GM18861 (cell line): ENCODE measurements at regions not wholly inside any gene's neighbourhood (a gene's known extent, or its start where the extent isn't known, plus 50 kb on each side); places are given as distances from the start of the nearest gene placed in this dataset.
"Not testable (repeated sequence)": the region's sequence is repeated elsewhere in the genome, so short reads cannot be mapped to it uniquely, and the experiment has no call there.

Source experiments
- ATAC-seq: cut with Tn5 transposase; IDR thresholded peaks from one replicate; pipeline ENCODE4 v1.9.1; 2021; ENCODE audit not compliant: unreplicated experiment

DNA sequence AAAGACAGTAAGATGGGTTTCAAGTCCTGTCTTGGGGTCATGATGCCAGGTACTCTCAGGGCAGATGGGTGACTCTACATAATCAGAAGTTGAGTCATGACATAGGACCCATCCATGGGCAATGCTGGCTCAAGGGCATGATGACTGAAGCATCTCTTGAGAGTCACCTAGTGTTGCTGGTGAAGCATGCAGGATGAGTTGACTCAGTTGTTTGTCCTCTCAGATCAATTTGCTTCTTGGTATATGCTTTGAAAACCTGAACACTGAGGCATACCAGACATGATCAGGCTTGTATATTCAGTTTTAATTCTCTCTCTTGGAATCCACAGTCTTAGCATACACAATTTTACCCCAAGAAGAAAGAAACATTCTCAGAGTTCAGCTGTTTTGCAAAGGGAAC, 658.9 kb upstream of the NXPH2 start:
- no peak for ATAC-seq

DNA sequence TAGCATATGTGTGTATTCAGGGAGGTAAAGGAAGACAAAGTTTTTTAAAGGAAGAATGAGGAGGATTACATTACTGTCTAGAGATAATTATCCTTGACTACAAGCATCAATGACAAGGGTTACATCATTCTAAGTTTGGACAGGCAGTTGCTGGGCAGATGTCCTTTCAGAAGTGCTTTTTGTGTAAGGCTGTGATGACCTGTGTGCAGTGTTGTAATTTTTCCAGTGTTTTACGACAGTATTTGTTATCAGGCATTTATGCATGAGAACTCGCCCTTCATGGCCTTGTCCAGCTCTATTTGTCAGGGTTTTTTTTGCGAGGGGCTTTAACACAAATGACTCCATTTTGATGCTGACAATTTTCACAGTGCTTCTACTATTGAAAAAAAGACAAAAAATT, 658.3 kb upstream of the NXPH2 start:
- no peak for ATAC-seq

DNA sequence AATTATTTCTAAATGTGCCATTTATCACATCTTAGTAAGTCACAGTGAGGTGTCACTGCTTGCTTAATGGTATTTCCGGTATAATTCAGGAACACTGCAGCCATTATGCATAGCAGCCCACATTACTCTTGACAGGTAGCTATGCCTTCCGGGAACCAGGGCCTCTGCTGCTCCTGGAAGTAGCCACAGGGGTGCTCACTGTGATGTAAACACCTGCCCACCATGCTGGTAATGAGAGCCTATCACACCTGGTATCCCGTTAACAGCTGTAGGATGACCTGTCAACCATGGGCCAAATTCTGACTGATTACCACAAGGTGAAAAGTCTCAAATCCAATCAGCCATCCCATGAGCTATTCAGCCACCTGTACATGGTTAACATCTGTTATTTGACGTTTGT, 647.0 kb upstream of the NXPH2 start:
- ATAC-seq, result no peak

DNA sequence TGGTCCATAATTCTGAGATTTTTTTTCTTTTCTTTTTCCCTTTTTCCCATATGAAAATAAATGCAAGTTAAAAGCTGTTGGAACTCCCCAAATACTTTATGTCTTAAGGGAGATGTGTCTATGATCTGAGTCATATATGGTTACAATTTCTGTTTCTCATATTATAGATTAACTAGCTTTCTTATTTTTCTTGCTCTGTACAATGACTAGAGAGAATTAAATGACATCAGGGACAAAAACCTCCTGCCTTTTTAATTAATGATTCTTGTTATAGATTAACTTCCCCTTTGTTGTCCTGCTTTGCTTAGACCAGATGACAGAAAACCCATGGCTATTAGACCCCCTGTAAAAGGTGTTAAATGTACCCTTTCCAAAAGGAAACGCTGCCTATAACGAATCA, 643.9 kb upstream of the NXPH2 start:
- ATAC-seq, result no peak

DNA sequence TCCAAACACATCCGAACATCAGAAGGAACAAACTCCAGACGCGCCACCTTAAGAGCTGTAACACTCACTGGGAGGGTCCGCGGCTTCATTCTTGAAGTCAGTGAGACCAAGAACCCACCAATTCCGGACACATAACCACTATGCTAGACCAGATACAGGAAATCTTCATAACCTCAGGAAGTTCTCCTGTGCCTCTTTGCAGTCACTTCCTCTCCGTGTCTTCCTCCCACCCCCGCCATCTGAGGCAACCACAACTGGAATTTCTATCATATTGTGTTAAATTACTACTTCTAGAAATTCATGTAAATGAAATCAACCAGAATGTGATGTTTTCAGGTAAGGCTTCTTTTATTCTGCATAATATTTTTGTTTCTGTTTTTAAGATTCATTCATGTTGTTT, 631.0 kb upstream of the NXPH2 start:
- no peak for ATAC-seq

DNA sequence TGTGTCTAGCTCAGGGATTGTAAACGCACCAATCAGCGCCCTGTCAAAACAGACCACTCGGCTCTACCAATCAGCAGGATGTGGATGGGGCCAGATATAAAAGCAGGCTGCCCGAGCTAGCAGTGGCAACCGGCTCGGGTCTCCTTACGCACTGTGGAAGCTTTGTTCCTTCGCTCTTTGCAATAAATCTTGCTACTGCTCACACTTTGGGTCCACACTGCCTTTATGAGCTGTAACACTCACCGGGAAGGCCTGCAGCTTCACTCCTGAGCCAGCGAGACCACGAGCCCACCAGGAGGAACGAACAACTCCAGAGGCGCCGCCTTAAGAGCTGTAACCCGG, 630.6 kb upstream of the NXPH2 start:
- not testable (repeated sequence) for ATAC-seq

DNA sequence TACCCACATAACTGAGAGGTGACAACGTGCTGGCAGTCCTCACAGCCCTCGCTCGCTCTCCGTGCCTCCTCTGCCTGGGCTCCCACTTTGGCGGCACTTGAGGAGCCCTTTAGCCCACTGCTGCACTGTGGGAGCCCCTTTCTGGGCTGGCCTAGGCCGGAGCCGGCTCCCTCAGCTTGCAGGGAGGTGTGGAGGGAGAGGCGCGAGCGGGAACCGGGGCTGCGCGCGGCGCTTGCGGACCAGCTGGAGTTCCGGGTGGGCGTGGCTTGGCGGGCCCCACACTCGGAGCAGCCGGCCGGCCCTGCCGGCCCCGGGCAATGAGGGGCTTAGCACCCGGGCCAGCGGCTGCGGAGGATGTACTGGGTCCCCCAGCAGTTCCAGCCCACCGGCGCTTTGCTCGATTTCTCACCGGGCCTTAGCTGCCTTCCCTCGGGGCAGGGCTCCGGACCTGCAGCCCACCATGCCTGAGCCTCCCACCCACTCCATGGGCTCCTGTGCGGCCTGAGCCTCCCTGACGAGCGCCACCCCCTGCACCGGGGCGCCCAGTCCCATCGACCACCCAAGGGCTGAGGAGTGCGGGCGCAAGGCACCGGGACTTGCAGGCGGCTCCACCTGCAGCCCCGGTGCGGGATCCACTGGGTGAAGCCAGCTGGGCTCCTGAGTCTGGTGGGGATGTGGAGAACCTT, 630.1 kb upstream of the NXPH2 start:
- ATAC-seq, result not testable (repeated sequence)

DNA sequence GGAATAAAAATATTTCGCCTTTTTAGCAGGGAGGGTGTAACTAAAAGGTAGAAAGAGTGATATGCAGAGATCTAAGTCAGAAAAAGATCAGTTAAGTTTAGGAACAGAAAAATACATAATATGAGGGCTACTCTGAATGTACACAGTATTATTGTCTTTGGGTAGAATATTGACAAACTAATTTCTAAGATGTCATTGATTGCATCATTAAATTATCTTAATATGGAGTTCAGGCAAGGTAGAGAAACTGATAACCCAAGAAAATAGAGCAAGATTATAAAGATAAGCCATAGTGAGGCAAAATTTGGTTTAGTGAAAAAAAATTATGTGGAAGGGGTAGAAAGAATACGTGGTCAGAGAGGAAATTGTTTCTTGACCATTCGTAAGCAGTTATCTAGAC, 629.0 kb upstream of the NXPH2 start:
- ATAC-seq, result no peak

DNA sequence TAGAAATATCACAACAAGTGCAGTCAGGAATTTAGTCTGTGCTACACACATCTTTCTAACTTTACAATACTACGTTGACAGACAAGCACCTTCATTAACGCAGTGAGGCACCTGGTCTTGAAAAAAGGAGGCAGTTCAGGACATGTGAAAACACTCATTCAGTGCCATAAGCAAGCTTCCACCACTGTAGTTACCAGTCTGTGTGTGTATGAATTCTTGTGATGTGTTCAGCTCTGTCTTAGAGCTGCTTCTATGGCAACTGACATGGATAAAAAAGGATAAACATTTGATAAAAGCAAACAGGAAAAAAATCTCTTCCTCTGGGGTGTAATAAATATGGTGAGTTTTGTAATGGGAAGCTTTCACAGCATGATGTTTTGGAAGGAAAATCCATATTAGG, 623.8 kb upstream of the NXPH2 start:
- ATAC-seq, result no peak

DNA sequence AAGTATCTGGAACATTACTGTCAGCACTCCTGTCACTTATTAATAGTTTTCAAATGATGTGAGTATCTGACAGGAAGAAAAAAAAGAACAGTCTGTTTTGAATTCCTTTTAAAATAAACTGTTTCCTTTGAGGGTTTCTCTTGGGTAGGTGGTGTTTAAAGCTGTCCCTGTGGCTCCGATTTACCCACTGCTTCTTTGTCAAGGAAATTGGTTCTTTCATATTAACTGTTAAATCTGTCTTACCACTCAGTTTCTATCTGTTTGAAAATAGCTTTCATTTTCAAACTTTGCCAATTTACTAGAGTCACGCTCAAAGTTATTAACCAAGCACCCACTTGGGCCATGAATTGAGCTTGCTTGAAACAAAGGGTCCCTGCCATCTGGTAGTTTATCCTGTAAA, 614.6 kb upstream of the NXPH2 start:
- no peak for ATAC-seq

DNA sequence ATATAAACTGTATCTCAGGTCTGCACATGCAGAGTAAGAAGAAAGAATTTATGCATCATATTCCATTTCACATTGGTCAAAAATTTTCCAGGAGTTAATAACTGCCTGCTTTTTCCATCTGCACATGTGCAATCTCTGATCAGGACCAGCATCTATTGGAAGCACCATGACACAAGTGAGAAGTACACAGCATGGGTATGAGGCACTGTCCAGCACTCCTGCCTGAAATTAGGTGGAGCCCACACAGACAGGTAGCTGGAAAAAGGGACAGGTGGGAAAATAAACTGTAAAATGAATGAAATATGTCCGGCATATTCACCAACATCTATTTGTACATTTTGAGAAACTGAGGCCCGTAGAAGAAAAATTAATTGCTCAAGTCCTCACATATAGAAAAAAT, 609.2 kb upstream of the NXPH2 start:
- no peak for ATAC-seq

DNA sequence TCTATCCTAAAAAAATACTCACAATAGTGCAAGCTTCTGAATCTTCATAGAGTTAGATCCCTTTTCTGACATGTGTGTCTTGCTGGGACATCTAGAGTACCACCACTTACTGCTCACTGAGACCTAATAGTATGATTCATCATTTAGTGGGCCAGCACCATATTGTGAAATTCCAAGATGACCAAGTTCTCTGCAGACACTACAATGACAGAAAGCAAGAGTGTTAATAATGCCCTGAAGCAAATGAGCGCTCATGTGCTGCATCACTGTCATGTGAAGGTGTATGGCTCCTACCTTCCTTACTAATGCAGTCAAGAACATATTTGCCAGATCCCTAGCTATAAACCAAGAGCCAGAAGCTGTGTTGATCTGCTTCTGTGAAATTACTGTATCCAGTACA, 606.2 kb upstream of the NXPH2 start:
- ATAC-seq, result no peak

DNA sequence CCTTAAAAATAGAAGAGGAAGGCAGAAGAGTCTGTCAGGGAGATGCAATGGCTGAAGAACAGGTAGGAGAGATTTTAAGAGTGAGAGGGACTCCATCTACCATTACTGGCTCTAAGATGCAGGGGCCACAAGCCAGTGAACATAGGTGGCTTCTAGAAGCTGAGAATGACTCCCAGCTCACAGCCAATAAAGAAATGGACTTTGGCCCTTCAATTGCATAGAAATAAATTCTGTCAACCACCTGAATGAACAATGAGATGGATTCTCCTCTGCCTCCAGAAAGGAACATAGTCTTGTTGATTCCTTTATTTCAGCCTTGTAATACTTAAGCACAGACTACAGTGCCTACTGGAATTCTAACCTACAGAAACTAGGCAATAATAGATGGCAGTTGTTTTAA, 603.3 kb upstream of the NXPH2 start:
- ATAC-seq, result no peak

DNA sequence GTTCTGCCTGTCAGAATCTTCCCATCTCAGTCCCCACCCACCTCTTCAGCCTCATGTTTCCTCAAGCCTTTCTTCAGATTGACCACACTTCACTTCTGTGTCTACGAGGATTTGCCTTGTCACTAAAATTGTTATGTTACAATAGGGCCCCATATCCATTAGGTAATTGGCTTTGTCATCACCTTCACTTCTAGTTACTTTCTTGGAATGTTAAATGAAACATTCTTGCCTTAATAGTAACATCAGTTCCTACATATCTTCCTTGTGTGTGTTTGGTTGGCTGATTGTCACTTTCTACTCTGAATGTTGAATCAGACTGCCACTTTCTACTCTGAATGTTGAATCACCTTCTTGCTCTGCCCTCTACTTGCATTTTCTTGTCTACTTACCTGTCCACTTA, 599.9 kb upstream of the NXPH2 start:
- no peak for ATAC-seq

DNA sequence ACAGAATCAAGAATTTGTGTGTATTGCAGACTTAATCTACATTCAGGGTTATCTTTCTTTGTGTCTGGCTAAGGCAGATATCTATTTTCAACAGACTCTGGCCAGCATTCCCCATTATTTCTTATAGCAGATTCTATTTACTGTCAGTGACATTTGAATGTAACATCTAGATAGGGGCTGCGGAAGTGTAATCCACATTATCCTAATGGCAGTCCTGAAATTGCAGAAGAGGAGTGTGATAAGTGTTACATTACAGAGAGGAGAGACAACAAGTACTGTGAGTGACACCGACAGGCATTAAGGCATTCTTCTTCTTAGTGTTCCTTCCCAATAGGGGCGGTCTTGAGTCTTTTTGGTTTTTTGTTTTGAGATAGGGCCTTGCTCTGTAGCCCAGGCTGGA, 598.2 kb upstream of the NXPH2 start:
- ATAC-seq, result no peak

DNA sequence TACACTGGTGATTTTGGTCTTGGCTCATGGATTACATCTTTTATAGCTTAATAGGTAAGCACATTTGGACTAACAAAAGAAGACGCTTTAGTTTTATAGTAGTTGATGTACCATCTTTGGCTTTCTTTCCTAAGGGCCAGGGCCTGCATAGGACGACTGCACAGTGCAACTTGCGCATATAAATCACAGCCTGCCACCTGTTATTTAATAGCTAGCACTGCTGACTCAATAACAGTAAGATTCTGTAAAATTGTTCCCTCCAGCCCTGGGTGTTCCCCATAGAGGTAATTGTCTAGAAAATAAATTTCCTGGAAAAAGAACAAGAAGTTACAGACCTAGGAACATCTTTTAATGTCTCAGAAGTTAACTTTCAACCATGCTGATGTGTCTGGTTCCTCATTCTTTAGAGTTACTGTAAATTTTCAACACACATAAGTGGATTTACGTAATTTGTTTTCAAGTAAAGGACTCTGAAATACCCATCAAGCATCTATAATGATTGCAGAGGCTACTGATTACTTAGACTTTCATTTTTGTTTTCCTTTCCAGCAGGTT, 594.2 kb upstream of the NXPH2 start:
- ATAC-seq, result no peak

DNA sequence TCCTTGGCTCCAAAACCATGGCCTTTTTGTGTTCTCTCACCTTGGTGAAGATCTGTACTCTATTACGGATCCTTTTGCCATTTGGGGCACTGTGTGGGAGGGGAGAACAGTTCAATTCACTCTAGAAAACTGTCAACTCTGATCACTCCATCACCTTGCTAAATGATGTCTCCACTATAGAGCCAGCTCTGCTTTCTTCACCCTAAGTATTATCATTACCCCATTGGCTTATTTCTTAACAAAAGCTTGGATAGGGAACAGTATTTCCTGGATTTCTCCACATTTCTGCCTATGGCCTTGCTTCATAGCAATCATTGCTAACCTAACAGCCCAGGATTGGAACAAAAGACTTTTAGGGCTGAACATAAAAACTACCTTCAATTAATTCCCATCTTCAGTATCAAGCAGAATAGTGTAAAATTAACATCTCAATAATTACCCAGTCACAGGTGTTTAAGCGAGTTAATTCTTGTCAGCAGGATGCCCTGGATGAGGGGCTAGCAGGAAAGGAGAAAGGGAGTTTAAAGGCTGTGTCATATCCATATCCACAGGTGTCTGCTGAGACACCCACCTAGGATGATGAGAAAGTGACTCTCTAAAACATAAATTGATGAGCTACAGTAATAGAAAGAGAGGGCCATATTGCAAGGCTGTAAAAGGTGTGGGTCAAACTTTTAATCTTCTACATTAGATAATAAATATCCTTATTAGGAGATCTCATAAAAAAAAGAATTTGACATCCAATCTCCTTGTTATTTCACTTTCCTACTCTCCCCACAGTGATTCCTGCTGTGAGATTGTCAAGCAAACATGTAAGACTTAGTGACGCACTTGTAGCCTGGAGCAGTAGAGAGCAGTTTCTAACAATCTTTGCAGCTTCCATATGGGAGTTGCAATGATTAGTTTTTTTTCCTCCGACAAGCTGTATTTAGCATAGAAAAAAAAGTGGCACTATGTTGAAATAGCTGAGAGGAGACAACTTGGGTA, 589.5 kb upstream of the NXPH2 start:
- no peak for ATAC-seq

DNA sequence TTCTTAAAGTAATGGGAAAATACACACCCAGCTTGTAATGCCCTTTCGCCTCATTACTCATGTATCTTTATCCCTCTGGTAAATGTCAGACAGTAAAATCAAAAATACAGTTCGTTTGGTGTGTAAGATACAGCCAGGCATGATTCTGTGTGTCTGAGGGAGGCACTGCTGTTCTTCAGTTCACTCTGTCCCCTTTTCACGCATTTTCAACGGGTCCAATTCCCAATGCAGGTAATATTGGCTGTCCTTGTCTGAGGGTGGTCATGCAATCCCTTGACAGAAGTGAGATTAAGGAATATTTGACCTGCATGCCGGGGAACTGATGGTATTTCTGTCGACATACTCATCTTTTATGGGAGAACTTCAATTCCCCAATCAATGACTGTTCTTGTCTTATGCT, 587.2 kb upstream of the NXPH2 start:
- ATAC-seq, result no peak

DNA sequence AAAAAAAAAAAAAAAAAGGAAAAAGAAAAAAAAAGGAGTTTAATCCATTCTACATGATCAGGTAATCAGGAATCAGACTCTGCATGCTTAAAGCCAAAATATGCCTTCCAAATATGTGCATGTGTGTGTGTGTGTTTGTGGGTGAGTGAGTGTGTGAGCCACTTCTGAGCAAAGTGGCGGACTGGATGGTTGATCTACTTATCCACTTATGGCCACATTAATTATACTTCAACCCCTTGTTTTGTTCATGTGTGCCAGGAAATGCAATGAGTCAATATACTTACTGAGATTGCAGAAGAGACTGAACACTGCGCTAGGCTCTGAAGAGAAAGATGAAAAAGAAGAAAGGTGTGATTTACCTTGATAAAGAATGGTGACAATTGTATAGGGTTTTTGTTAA, 586.5 kb upstream of the NXPH2 start:
- no peak for ATAC-seq

DNA sequence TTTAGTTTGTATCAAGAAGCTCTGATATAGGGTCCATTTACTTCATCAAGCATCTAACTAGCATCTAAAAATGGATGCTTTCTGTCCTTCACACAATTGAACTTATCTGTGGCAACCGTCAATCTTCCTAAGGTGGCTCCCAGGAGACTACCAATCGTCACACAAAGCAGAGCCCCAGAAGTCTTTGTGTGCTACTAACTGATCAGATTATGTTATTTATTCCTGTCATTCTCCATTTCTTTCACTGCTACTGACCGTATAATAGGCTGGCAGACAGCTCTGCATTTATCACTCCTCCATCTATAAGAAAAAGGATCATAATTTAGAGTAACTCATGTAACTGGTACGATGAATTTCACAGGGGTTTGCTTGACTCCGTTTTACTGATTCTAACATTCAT, 585.0 kb upstream of the NXPH2 start:
- no peak for ATAC-seq

DNA sequence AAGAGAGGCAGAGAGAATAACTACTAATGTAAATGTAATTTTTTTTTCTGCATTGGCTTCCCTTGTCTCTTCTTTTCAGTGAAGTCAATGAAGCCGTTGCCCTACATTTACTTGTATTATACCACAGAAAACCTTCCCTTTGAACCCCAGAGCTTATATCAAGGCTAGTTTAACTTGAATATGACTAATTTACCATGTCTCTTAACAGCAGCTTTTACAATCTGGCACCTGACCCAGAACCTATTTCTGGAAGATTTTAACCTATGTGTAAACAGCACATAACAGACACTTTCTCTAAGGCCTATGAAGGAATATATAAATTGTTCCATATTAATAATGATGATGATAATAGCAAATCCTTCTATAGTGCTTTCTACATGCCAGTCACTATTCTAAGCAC, 580.5 kb upstream of the NXPH2 start:
- no peak for ATAC-seq

DNA sequence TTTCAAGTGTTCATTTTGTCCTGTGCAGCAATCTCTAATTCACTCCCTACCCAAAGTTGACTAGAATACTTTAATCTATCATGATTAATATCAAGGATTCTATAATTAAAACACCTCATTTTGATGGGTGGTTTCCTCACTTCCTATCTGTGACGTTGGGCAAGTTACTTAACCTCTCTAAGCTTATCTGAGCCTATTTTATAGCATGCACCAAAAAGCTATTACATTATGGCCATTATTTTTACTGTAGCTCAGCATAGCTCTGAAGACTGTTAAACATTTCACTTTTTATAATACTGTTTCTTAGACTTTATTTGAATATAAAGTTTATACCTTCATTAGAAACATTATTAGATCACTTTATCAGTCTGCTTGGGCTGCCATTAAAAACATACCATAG, 579.6 kb upstream of the NXPH2 start:
- no peak for ATAC-seq
